A673 (cell line): ENCODE measurements at regions not wholly inside any gene's neighbourhood (a gene's known extent, or its start where the extent isn't known, plus 50 kb on each side); places are given as distances from the start of the nearest gene placed in this dataset.

Source experiments
- BruUV-seq: library from RNA; stranded (reverse); fragments of 400-500 nt; replicated peaks from 2 replicates; lab custom pipeline; 2021; lab: Mats Ljungman, UMichigan
- CTCF ChIA-PET: fragments of 300-600 bp; sonication (Branson Sonifier 250); formaldehyde crosslinking; loops from one replicate; lab custom pipeline; 2022; ENCODE audit warnings: antibody characterized with exemption; lab: Charles Lee
- POLR2A ChIA-PET: fragments of 300-600 bp; sonication (Branson Sonifier 250); formaldehyde crosslinking; loops from one replicate; lab custom pipeline; 2022; ENCODE audit warnings: antibody characterized with exemption; ENCODE audit not compliant: low non-redundant PET; lab: Charles Lee
- DNase-seq: peaks from one replicate; pipeline ENCODE4 v3.0.0-alpha.2; 2015; ENCODE audit warnings: low spot score
- H3K27ac ChIP-seq: fragments of 200-600 bp; sonication (generic); 2 replicates; pipeline ENCODE4 v1.5.1; 2016; ENCODE audit warnings: mixed run types, low read depth, mild to moderate bottlenecking, mixed read lengths, antibody characterized with exemption, low read length; ENCODE audit not compliant: poor library complexity, severe bottlenecking
- H3K27me3 ChIP-seq: fragments of 200-600 bp; sonication (generic); replicated peaks from 2 replicates; pipeline ENCODE4 v1.6.1; 2017; ENCODE audit warnings: mixed run types, low read depth, mild to moderate bottlenecking, mixed read lengths, antibody characterized with exemption, low read length; ENCODE audit not compliant: insufficient read depth, poor library complexity
- H3K36me3 ChIP-seq: fragments of 200-600 bp; sonication (generic); 2 replicates; pipeline ENCODE4 v1.6.1; 2016; ENCODE audit warnings: mixed run types, mild to moderate bottlenecking, mixed read lengths, antibody characterized with exemption, low read length; ENCODE audit not compliant: insufficient read depth, poor library complexity, severe bottlenecking
- H3K4me1 ChIP-seq: fragments of 200-600 bp; sonication (generic); 2 replicates; pipeline ENCODE4 v1.6.1; 2017; ENCODE audit warnings: mixed run types, mild to moderate bottlenecking, mixed read lengths, antibody characterized with exemption, low read length; ENCODE audit not compliant: insufficient read depth, poor library complexity, severe bottlenecking
- H3K4me3 ChIP-seq: fragments of 200-600 bp; sonication (generic); 2 replicates; pipeline ENCODE4 v1.5.1; 2016; ENCODE audit warnings: low read depth, mixed run types, mild to moderate bottlenecking, mixed read lengths, low read length; ENCODE audit not compliant: poor library complexity, severe bottlenecking
- H3K9me3 ChIP-seq: fragments of 200-600 bp; sonication (generic); 2 replicates; pipeline ENCODE4 v1.6.1; 2016; ENCODE audit warnings: mixed run types, low read depth, mild to moderate bottlenecking, mixed read lengths, antibody characterized with exemption, low read length; ENCODE audit not compliant: poor library complexity, severe bottlenecking
- CTCF ChIP-seq: fragments of 300-800, 200-600 bp; sonication (generic); conservative IDR thresholded peaks from 2 replicates; pipeline ENCODE4 v1.5.1; 2017; ENCODE audit warnings: low read depth, mild to moderate bottlenecking, antibody characterized with exemption, low read length, moderate library complexity, mixed read lengths
- EZH2 ChIP-seq: fragments of 200-600 bp; sonication (generic); IDR thresholded peaks from 2 replicates; pipeline ENCODE4 v1.6.1; 2017; ENCODE audit warnings: borderline replicate concordance, low read depth, mild to moderate bottlenecking, mixed read lengths, antibody characterized with exemption, low read length; ENCODE audit not compliant: poor library complexity, severe bottlenecking
- intact Hi-C: fragments of 100-400 bp; cut with micrococcal nuclease; formaldehyde crosslinking; loops from one replicate; pipeline ENCODE4 v1.10.0; 2022; ENCODE audit not compliant: unreplicated experiment

DNA sequence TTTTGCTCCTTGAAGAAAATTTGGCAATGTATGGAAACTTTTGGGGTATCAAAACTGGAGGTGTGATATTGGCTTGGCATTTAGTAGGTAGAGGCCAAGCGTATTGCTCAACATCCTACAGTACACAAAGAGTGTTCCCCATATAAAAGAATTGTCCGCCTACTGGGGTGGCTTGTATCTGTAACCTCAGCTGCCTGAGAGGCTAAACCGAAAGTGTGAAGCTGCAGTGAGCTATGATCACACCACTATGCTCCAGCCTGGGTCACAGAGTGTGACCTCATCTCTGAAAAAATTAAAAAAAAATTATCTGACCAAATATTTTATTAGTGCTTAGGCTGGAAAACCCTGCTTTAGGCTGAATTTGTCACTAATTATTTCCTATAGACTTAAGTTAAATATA, 483.9 kb downstream of the PYDC2 start:
- TF ChIP-seq EZH2: no peak
- TF ChIP-seq CTCF: no peak
- CTCF ChIA-PET: no interaction called here
- no peaks in the 10 kb centered on the region for H3K36me3 ChIP-seq
- no peak overlapping the region for H3K27ac ChIP-seq
- intact Hi-C loops: no loop called here
- DNase-seq: no peak
- no TSS peak for BruUV-seq
- no peaks in the 10 kb centered on the region for H3K27me3 ChIP-seq
- H3K4me1 ChIP-seq: no peaks in the 10 kb centered on the region
- H3K9me3 ChIP-seq: no peaks in the 10 kb centered on the region
- H3K4me3 ChIP-seq: no peak overlapping the region
- POLR2A ChIA-PET: no interaction called here

- no peak for DNase-seq
- Histone ChIP-seq H3K9me3 (no peaks in the 10 kb centered on the region), H3K27me3 (no peaks in the 10 kb centered on the region), H3K4me3 (no peak overlapping the region), H3K36me3 (no peaks in the 10 kb centered on the region), H3K4me1 (no peaks in the 10 kb centered on the region), H3K27ac (no peak overlapping the region)
- ChIA-PET CTCF (no interaction called here), POLR2A (no interaction called here)
- intact Hi-C loops: no loop called here
- TF ChIP-seq EZH2 (no peak), CTCF (no peak)
- BruUV-seq: no TSS peak
Measured at GRCh38 chr3:191952186-191952585, 491.2 kb downstream of the PYDC2 start.

GRCh38 chr3:191952609-191953008, 491.6 kb downstream of the PYDC2 start:
- DNase-seq: no peak
- Histone ChIP-seq H3K4me3 (no peak overlapping the region), H3K27ac (no peak overlapping the region), H3K9me3 (no peaks in the 10 kb centered on the region), H3K27me3 (no peaks in the 10 kb centered on the region), H3K36me3 (no peaks in the 10 kb centered on the region), H3K4me1 (no peaks in the 10 kb centered on the region)
- CTCF ChIA-PET: no interaction called here
- no TSS peak for BruUV-seq
- intact Hi-C loops: no loop called here
- TF ChIP-seq EZH2: no peak
- TF ChIP-seq CTCF: no peak
- POLR2A ChIA-PET: no interaction called here
